Osteoblast (primary cell): ENCODE measurements at regions not wholly inside any gene's neighbourhood (a gene's known extent, or its start where the extent isn't known, plus 50 kb on each side); places are given as distances from the start of the nearest gene placed in this dataset.

Experiments used
- DNase-seq: peaks from one replicate; pipeline ENCODE4 v3.0.0; 2011; ENCODE audit warnings: low spot score, mixed read lengths; ENCODE audit not compliant: insufficient read length; ENCODE audit errors: missing footprints
- H2AFZ ChIP-seq: 2 replicates; pipeline ENCODE4 v1.6.0; 2011; ENCODE audit warnings: mild to moderate bottlenecking, low read length
- H3K27ac ChIP-seq: 2 replicates; pipeline ENCODE4 v1.5.1; 2011; ENCODE audit warnings: mild to moderate bottlenecking, low read depth, low read length, moderate library complexity
- H3K27me3 ChIP-seq: 2 replicates; pipeline ENCODE4 v1.6.0; 2012; ENCODE audit warnings: mild to moderate bottlenecking, control low read depth, inconsistent platforms, low read length, moderate library complexity; ENCODE audit not compliant: insufficient read depth
- H3K36me3 ChIP-seq: 2 replicates; pipeline ENCODE4 v1.5.1; 2011; ENCODE audit warnings: mild to moderate bottlenecking, low read length, control low read depth, moderate library complexity; ENCODE audit not compliant: insufficient read depth
- H3K4me1 ChIP-seq: 2 replicates; pipeline ENCODE4 v1.5.1; 2011; ENCODE audit warnings: mild to moderate bottlenecking, low read length, control low read depth, moderate library complexity; ENCODE audit not compliant: insufficient read depth
- H3K4me2 ChIP-seq: 2 replicates; pipeline ENCODE4 v1.6.0; 2011; ENCODE audit warnings: mild to moderate bottlenecking, low read length; ENCODE audit not compliant: insufficient read depth
- H3K4me3 ChIP-seq: fragments of 200-600 bp; sonication (generic); 3 replicates; pipeline ENCODE4 v1.5.1; 2012; ENCODE audit warnings: mild to moderate bottlenecking, low read length, inconsistent platforms; ENCODE audit not compliant: insufficient read depth
- H3K79me2 ChIP-seq: 2 replicates; pipeline ENCODE4 v1.6.0; 2012; ENCODE audit warnings: mild to moderate bottlenecking, low read length, control low read depth, inconsistent platforms; ENCODE audit not compliant: insufficient read depth
- H3K9me3 ChIP-seq: 2 replicates; pipeline ENCODE4 v1.5.1; 2011; ENCODE audit warnings: low read depth, low read length, control low read depth
- H4K20me1 ChIP-seq: 2 replicates; pipeline ENCODE4 v1.6.0; 2012; ENCODE audit warnings: mild to moderate bottlenecking, low read length, control low read depth; ENCODE audit not compliant: insufficient read depth
- TF ChIP-seq, protein P1 (sequence below): IDR thresholded peaks from 2 replicates; pipeline ENCODE4 v1.5.1; 2011; ENCODE audit warnings: mild to moderate bottlenecking, low read depth, low read length, moderate library complexity; ENCODE audit errors: extremely low read depth

DNA sequence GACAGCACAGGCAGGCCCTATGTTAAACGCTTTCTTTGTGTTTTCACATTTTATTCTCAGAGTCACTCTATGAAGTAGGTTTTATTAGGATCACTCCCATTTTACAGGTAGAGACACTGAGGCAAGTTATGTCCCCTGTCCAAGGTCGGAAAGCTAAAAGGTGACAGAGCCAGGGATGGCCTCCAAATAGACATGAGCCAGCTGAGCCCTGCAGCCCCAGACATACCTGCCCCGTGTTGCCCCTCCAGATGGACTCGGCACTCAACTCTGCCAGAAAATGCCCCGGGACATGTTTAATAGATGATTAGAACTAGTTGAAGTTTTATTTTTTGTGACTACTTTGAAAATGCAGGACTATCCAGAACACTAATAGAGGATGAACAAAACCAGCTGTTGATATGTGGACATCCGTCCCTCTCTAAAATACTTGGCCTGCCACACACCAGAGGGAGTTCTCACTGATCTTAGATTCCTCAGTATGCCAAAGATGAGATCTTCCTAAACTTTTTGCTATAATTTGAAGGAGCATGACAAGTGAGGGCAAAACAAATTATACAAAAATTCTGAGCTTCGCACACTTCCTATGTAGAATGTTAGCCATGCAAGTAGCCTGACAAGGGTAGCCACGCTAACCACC, 258.6 kb upstream of the ADAMTS16 start:
- Histone ChIP-seq H3K9me3 (no peaks in the 10 kb centered on the region), H3K4me3 (no peak overlapping the region), H2AFZ (no peak overlapping the region), H3K27me3 (no peaks in the 10 kb centered on the region), H3K4me1 (no peaks in the 10 kb centered on the region), H3K4me2 (no peak overlapping the region), H3K36me3 (no peaks in the 10 kb centered on the region), H4K20me1 (no peaks in the 10 kb centered on the region), H3K79me2 (no peaks in the 10 kb centered on the region), H3K27ac (no peak overlapping the region)
- no peak for DNase-seq
- TF ChIP-seq, protein P1, sequence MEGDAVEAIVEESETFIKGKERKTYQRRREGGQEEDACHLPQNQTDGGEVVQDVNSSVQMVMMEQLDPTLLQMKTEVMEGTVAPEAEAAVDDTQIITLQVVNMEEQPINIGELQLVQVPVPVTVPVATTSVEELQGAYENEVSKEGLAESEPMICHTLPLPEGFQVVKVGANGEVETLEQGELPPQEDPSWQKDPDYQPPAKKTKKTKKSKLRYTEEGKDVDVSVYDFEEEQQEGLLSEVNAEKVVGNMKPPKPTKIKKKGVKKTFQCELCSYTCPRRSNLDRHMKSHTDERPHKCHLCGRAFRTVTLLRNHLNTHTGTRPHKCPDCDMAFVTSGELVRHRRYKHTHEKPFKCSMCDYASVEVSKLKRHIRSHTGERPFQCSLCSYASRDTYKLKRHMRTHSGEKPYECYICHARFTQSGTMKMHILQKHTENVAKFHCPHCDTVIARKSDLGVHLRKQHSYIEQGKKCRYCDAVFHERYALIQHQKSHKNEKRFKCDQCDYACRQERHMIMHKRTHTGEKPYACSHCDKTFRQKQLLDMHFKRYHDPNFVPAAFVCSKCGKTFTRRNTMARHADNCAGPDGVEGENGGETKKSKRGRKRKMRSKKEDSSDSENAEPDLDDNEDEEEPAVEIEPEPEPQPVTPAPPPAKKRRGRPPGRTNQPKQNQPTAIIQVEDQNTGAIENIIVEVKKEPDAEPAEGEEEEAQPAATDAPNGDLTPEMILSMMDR: no peak

DNA sequence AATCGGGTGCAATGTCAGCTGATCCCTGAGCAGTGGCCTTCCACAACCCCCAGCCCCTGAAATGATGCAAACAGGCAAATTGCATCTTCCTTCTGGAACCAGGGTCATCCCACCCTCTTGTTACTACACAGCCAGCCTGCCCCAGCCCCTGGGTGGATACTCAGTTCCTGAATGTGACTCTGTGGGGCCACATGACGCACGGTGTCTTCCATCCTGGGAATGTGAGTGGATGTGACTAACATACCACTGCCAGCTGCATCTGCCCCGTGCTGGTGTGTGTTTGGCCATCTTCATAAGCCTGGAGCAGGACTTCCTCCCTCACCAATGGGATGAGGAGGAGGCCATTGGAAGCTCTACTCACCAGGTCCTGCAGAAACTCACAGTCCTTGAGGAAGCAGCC, 257.9 kb upstream of the ADAMTS16 start:
- no peaks in the 10 kb centered on the region for H3K9me3 ChIP-seq
- H3K4me1 ChIP-seq: no peaks in the 10 kb centered on the region
- DNase-seq: no peak

DNA sequence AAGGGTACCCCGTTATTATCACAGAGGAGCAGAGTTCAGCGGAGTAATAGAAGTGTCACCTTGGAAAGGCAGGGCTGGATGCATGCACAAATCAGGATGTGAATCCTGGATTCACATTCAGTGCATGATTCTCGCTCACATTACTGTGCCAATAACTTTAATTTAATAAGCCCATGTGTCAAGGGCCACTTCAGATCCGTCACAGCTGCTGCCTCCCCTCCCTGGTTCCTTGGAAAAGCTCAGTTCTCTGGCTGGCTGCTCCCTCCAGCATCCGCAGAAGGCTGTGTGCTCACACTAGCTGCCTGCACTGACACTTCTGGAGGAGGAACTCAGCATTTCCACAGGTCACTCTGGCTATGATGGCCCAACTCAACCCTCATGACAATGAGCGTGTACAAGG, 256.8 kb upstream of the ADAMTS16 start:
- no peaks in the 10 kb centered on the region for H3K79me2 ChIP-seq
- TF ChIP-seq, protein P1: no peak

More for the DNA sequence above, 257.9 kb upstream of the ADAMTS16 start:
- Histone ChIP-seq H3K4me3 (no peak overlapping the region), H3K36me3 (no peaks in the 10 kb centered on the region), H4K20me1 (no peaks in the 10 kb centered on the region), H3K4me2 (no peak overlapping the region), H3K79me2 (no peaks in the 10 kb centered on the region), H3K27me3 (no peaks in the 10 kb centered on the region), H2AFZ (no peak overlapping the region), H3K27ac (no peak overlapping the region)
- TF ChIP-seq, protein P1: no peak

DNA sequence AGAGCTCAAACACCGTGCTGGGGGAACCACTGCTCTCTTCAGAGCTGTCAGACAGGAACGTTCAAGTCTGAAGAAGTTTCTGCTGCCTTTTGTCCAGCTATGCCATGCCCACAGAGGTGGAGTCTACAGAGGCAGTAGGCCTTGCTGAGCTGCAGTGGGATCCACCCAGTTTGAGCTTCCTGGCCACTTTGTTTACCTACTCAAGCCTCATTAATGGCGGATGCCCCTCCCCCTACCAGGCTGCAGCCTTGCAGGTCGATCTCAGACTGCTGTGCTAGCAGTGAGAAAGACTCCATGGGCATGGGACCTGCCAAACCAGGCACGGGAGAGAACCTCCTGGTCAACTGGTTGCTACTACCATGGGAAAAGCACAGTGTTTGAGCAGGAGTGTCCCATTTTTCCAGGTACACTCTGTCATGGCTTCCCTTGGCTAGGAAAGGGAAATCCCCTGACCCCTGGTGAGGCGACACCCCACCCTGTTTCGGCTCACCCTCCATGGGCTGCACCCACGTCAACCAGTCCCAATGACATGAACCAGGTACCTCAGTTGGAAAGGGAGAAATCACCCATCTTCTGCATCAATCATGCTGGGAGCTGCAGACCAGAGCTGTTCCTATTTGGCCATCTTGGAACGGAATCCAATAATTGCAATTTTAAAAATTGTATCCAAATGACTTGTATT, 246.9 kb upstream of the ADAMTS16 start:
- Histone ChIP-seq H3K9me3 (no peaks in the 10 kb centered on the region), H3K27ac (no peak overlapping the region)
- TF ChIP-seq, protein P1: no peak

More for the DNA sequence above, 256.8 kb upstream of the ADAMTS16 start:
- Histone ChIP-seq H2AFZ (no peak overlapping the region), H3K4me2 (no peak overlapping the region), H3K36me3 (no peaks in the 10 kb centered on the region), H3K27me3 (no peaks in the 10 kb centered on the region), H4K20me1 (no peaks in the 10 kb centered on the region), H3K4me1 (no peaks in the 10 kb centered on the region), H3K4me3 (no peak overlapping the region), H3K9me3 (no peaks in the 10 kb centered on the region), H3K27ac (no peak overlapping the region)
- no peak for DNase-seq

More for the DNA sequence above, 246.9 kb upstream of the ADAMTS16 start:
- H2AFZ ChIP-seq: no peak overlapping the region
- H3K4me1 ChIP-seq: no peaks in the 10 kb centered on the region
- no peak overlapping the region for H3K4me3 ChIP-seq
- no peak for DNase-seq
- H3K36me3 ChIP-seq: no peaks in the 10 kb centered on the region
- no peak overlapping the region for H3K4me2 ChIP-seq
- H3K79me2 ChIP-seq: no peaks in the 10 kb centered on the region
- H3K27me3 ChIP-seq: no peaks in the 10 kb centered on the region
- H4K20me1 ChIP-seq: no peaks in the 10 kb centered on the region
